ENCODE measurements at regions not wholly inside any gene's neighbourhood (a gene's known extent, or its start where the extent isn't known, plus 50 kb on each side); places are given as distances from the start of the nearest gene placed in this dataset.

GRCh38 chr4:107252571-107252970 is 216.5 kb upstream of the DKK2 start:
- Histone ChIP-seq H3K27ac (no peak overlapping the region), H3K36me3 (no peaks in the 10 kb centered on the region), H3K4me3 (ENCODE audit: low read depth, low read length) (no peak overlapping the region), H3K9me3 (ENCODE audit: severe bottlenecking) (no peaks in the 10 kb centered on the region), H3K27me3 (ENCODE audit: insufficient read depth, low read depth, severe bottlenecking) (no peaks in the 10 kb centered on the region)
- DNase-seq = no peak
- TF ChIP-seq CTCF (IDR thresholded peaks at IDR 0.05; ENCODE audit: low read depth, low read length) = no peak

GRCh38 chr4:107248571-107248970 is 212.5 kb upstream of the DKK2 start:
- Histone ChIP-seq H3K27ac (no peak overlapping the region), H3K27me3 (ENCODE audit: insufficient read depth, low read depth, severe bottlenecking) (no peaks in the 10 kb centered on the region), H3K36me3 (no peaks in the 10 kb centered on the region), H3K9me3 (ENCODE audit: severe bottlenecking) (no peaks in the 10 kb centered on the region), H3K4me3 (ENCODE audit: low read depth, low read length) (no peak overlapping the region)
- DNase-seq = no peak
- no peak for TF ChIP-seq CTCF (IDR thresholded peaks at IDR 0.05; ENCODE audit: low read depth, low read length)

GRCh38 chr4:107247738-107248137 is 211.6 kb upstream of the DKK2 start:
- no peak for TF ChIP-seq CTCF (IDR thresholded peaks at IDR 0.05; ENCODE audit: low read depth, low read length)
- no peak overlapping the region for H3K27ac ChIP-seq
- no peaks in the 10 kb centered on the region for H3K36me3 ChIP-seq
- H3K4me3 ChIP-seq (ENCODE audit: low read depth, low read length) = no peak overlapping the region
- DNase-seq = no peak
- H3K9me3 ChIP-seq (ENCODE audit: severe bottlenecking) = no peaks in the 10 kb centered on the region
- no peaks in the 10 kb centered on the region for H3K27me3 ChIP-seq (ENCODE audit: insufficient read depth, low read depth, severe bottlenecking)

GRCh38 chr4:107246761-107247160 is 210.6 kb upstream of the DKK2 start:
- H3K9me3 ChIP-seq (ENCODE audit: severe bottlenecking) = no peaks in the 10 kb centered on the region
- no peak overlapping the region for H3K4me3 ChIP-seq (ENCODE audit: low read depth, low read length)
- no peak for DNase-seq
- no peaks in the 10 kb centered on the region for H3K27me3 ChIP-seq (ENCODE audit: insufficient read depth, low read depth, severe bottlenecking)
- H3K27ac ChIP-seq = no peak overlapping the region
- TF ChIP-seq CTCF (IDR thresholded peaks at IDR 0.05; ENCODE audit: low read depth, low read length) = no peak
- no peaks in the 10 kb centered on the region for H3K36me3 ChIP-seq

GRCh38 chr4:107243141-107243781 is 207.1 kb upstream of the DKK2 start:
- no peak overlapping the region for H3K4me3 ChIP-seq (ENCODE audit: low read depth, low read length)
- no peak for TF ChIP-seq CTCF (IDR thresholded peaks at IDR 0.05; ENCODE audit: low read depth, low read length)

GRCh38 chr4:107220976-107221375 is 184.9 kb upstream of the DKK2 start:
- no peak for TF ChIP-seq CTCF (IDR thresholded peaks at IDR 0.05; ENCODE audit: low read depth, low read length)
- Histone ChIP-seq H3K27ac (no peak overlapping the region), H3K4me3 (ENCODE audit: low read depth, low read length) (no peak overlapping the region), H3K27me3 (ENCODE audit: insufficient read depth, low read depth, severe bottlenecking) (no peaks in the 10 kb centered on the region), H3K9me3 (ENCODE audit: severe bottlenecking) (no peaks in the 10 kb centered on the region), H3K36me3 (no peaks in the 10 kb centered on the region)
- DNase-seq = no peak

More at GRCh38 chr4:107243141-107243781, 207.1 kb upstream of the DKK2 start:
- Histone ChIP-seq H3K9me3 (ENCODE audit: severe bottlenecking) (no peaks in the 10 kb centered on the region), H3K36me3 (no peaks in the 10 kb centered on the region), H3K27me3 (ENCODE audit: insufficient read depth, low read depth, severe bottlenecking) (no peaks in the 10 kb centered on the region), H3K27ac (no peak overlapping the region)
- no peak for DNase-seq
